Fibroblast of the conjunctiva (primary cell): ENCODE measurements at regions not wholly inside any gene's neighbourhood (a gene's known extent, or its start where the extent isn't known, plus 50 kb on each side); places are given as distances from the start of the nearest gene placed in this dataset.
"Not testable (repeated sequence)": the region's sequence is repeated elsewhere in the genome, so short reads cannot be mapped to it uniquely, and the experiment has no call there.

ENCODE experiments used
- DNase-seq: peaks from one replicate; pipeline ENCODE4 v3.0.0-alpha.2; 2010; ENCODE audit warnings: low read depth

DNA sequence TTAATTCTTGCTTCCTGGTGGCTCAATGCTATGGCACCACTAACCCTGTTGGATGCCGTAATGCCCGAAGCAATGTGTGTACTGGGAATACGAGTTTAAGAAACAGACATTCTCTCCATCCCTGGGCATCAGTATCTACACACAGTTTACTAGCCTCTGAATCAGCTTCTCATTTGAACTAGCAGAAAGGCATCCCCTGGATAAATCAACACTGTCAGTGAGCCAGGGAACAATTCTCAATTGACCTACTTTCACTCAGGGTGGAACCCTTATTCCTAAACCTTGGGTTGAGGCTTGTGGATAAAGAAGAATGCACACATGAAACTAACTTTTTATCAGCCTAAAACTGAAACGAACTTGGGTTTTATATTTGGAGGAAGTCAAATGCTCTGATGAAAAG, 331.0 kb downstream of the GADD45G start:
- no peak for DNase-seq

DNA sequence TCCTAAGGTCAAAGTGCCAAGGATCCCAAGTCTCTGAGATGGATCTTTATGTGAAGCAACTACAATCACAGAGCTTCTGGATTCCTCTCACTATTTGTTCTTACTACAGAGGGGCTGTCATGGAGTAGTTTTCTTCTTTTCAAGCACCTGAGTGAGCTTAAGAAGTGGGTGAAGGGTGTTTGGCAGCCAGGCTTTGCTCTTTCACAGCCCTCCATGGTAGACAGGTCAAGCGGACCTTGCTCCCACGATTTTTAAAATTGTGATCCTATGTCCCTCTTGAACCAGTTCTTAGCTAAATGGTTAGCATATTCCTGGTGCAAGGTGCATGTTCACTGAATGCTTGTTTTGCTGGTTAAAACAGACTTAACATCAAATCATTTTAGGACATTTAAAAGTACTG, 332.2 kb downstream of the GADD45G start:
- DNase-seq, result no peak

DNA sequence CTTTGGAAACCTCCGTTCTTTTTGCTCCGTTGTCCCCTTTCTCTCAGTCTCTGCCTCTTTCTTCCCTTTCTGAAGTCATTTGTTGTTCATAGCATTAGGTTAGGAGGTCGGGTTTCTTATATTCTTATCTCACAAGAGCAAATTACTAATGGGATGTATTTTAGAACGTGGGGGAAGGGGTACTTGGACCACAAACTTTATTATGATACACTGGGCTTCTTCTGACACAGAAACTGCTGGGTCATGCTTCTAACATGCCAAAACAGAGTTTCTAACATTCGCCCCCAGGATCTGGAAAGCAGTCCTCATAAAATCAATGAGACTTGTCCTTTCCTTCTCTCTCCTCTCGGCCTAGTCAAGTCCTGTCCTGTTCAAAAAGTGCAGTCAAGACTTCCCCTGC, 334.4 kb downstream of the GADD45G start:
- no peak for DNase-seq

DNA sequence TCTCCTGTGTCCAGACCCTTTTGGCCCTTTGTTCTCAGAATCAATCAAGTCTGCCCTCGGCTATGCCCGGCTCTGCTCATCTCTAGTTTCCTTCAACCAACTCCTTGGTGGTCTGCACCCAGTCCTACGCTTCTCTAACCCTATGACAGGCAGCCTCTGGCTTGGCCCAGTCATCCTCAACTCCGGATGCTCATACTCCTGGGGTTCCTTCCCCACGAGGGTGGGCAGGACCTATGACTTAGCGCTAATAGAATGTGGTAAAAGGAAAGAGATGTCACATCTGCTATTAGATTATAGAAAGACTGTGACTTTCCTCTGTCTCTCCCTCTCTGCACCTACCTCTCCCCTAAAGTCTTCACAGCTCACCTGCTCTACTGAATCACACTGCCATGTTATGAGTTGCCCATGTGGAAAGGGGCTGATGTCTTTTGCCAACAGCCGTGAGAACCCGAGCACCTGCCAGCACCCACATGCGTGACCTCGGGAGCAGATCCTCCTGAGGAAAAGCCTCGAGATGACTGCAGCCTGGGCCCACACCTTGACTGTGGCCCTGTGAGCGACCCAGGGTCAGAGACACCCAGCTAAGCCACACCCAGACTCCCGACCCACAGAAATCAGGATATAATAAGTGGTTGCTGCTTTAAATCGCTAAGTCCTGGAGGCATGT, 334.9 kb downstream of the GADD45G start:
- no peak for DNase-seq

DNA sequence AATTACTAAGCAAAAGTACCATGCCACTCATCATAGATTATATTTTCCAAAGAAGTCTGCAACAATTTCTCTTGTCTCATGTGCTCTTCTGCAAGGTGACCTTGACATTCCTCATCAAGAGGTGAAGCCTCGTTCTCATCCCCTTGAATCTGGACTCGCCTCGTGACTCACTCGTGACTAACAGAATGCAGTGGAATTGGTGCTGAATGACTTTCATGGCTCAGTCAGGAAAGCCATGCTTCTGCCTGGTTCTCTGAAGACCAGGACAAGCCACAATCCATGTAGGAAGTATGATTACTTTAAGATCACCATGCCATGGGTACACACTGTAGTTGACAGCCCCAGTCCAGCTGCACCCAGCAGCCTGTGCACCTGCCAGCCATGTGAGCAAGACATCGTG, 335.8 kb downstream of the GADD45G start:
- DNase-seq, result no peak

DNA sequence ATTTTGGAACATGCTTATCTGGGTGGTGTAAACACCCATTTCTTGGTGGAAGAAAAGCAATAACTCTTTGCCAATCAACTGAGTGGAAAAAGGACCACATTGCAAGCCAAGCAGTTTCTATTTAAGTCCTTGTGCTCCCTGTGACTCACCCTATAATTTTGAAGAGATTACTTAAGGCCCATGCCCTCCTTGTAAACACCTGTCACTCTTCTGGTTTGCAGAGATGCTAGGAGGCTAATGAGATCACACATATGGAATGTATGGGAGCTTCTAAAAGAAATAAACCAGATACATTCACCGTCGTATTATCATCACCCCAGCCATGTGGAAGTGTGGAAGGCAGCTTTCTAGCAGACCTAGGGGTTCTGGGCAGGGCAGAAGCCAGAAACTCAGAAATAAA, 337.1 kb downstream of the GADD45G start:
- DNase-seq, result no peak

DNA sequence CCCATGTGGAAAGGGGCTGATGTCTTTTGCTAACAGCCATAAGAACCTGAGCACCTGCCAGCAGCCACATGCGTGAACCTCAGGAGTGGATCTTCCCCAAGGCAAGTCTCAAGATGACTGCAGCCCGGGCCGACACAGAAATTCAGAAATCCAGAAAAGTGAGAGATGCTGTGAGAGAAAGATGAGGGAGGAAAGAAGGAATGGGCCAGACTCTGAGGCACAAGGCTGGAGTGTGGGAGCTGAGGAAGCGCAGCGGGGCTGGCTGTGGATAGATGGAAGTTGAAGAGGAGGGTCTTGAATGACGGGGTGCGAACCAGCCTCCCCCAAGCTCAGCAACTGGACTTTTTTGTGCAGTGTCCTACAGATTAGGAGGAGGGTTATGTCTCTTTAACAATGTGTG, 337.8 kb downstream of the GADD45G start:
- no peak for DNase-seq

DNA sequence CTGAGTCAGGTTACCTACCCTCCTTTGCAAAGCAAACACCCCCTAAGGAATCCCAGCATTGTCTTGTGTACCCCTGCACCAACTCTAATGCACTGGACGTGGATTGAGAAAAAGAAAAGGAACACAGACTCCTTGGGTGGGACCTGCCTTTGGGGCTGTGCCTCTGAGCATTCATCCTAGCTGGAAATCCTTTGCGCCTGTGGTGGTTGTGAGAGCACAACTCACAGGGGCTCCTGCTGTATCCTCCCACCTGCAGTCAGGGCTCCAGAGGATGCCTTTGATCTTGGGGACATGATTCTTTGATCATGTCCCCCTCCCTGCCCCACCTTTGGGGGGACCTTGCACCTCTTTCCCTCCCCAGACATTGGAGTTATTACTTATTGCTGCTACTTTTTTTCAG, 338.5 kb downstream of the GADD45G start:
- DNase-seq, result no peak

DNA sequence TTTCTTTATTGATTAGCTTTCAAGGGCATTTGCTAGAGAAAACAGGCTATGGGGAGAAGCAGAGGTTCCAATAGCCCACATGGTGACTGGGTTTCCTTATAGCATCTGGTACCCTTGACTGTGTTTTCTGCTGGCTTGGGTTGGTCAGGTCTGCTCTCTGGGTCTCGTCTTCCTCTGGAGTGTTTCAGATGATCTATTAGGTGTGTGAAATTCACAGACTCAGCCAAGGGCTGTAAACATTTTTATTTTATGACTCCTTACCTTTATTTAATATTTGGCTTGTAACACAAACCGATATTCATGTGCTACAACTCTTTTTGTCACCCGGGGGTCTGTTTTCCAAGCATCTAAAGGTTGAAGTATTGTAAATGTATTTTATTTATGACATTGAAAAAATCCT, 338.9 kb downstream of the GADD45G start:
- no peak for DNase-seq

DNA sequence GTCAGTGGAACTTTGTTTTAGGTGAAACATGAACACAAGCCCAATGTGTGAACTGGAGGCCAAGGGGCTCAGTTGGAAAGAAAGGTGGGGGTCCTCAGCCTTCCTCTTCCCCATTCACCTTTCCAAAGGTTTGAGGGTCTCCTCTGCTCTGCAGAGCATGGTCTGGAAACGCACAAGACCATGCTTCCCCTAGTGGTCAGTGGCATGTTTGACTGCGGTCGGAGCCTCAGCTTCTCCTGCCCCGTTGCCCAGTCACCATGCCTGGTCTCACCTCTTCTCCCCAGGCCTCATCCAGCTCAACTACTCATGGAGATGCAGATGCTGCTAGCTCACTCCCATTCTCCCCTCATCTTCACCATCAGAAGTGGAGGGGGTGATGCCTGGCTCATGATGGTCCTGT, 340.3 kb downstream of the GADD45G start:
- DNase-seq, result no peak

DNA sequence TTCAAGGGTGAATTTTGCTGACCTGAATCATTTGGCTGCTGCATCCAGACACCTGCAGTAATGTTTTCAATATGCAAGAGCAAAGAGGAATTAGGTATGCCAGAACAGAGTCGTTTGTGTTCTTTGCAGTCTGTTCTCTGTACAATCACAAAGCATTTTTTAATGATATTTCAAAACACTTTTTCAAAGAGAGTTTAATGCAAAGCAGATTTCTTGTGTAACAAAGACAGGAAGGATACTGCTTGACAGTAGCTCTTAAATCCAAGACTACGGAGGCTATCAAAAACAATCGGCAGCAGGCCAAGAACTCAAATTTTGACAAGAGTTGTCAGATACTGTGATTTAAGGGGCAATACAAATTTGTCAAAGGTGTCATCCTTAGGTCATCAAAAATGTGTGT, 341.9 kb downstream of the GADD45G start:
- DNase-seq, result no peak

DNA sequence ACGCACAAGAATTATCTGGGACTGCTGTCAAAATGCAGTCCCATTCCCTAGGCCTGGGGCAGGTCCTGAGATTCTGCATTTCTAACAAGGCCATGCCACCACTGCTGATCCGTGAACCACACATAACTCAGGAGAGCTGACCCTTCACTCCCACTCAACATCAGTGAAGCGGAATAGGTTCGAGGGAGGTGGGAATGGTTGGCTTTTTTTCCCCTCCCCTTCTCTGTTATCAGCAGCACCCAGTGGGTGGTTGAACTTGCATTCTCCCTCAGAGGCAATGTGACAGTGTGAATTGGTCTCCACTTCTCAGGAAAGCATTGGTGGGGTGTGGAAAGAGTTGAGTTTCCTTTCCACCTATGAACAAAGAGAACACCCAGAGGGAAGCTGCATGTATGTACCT, 344.3 kb downstream of the GADD45G start:
- no peak for DNase-seq

DNA sequence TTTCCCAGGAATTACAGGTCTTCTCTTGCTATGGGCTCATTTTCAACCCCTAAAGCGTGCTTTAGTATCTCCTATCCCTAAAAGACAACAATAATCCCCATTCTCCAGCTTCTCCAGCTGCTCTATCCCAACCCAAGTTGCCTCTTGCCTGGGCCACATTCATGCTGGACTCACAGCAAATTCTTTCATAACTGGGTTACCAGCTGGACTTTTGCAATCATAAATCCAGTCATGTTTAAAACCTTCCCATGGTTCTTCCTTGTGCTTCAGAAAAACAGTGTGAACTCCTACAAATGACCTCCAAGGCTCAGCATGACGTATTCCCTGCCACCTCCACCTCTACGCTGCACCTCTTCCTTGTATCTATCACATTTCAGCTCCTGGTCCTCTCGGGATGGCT, 346.9 kb downstream of the GADD45G start:
- DNase-seq, result no peak

DNA sequence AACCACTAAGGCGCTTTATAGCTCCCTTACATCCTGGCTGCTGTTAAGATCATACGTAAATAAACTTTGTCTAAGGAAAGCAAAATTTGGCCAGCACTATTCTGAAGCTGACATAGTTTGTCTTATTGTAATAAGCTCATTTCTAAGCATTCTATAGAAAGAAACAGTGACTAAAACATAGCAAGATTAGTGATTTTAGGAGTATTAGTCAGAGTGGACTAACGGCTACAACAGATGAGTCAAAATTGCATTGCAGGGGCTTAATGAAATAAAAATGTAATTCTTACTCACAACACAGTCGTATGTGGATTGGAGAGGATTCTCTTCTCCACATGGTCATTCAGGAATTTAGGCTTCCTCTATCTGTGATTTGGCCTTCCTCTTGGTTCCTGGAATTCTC, 347.6 kb downstream of the GADD45G start:
- peak; percentile 17 for DNase-seq

DNA sequence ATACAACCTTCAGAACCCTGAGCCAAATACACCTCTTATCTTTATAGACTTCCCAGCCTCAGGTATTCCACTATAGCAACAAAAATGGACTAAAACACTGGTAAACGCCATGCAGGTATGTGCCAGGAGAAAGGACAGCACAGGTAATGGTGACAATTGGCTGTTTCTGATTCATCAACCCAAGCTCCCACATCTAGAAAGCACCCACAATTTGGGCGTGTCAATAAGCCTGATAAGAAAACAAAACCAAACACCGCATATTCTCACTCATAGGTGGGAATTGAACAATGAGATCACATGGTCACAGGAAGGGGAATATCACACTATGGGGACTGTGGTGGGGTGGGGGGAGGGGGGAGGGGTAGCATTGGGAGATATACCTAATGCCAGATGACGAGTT, 348.5 kb downstream of the GADD45G start:
- DNase-seq, result not testable (repeated sequence)

DNA sequence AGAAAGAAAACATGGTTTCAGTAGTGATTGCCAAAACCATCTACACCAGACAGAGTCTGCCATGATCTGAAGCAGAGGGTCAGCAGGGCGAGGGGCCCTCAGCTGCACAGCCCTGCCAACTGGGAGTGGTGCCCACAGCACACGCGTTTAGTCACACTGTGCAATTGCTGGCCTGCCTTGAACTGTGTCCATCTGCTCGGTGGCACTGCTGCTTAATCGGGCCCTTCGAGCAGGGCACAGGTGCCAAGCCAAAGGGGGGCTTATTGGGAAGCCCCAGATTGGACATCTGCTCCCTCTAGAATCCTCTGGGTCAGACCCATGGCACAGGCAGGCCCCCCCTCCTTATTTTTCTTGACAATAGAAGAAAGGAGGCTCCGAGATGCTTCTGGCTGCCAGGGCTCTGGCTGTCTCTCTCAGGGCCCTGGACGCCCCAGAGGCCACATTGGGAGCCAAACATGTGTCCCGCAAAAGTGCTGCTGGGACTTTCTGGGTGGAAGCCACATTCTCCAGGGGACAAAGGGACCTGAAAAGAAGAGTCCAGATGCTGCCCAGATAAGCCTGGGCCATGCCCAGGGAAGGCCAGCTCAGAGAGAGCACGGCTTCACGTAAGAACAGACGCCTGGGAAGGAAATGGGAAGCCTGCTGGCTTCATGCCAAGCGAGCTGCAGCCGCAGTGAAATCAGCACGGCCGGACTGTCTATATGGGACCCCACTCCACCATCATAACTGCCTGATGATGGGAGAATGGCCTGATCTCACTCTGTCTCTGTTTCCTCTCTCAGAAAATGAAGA, 349.2 kb downstream of the GADD45G start:
- no peak for DNase-seq

DNA sequence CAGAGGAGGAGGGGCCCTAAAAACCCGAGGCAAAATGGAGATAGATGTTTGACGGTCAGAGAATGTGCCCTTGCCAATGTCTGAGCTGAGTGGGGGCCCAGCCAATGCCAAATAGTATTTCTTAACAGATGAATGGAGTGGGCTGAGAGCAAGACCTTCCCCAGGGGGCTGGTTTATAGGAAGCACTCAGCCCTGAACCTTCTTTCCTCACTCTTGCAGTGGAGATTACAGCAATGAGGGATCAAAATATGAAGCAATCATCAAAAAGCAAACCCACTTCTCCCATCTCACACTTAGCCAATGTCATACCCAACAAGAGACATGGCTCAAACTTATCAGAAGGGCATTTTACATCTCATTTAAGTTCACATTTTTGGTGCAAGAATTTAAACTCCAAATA, 350.3 kb downstream of the GADD45G start:
- no peak for DNase-seq

DNA sequence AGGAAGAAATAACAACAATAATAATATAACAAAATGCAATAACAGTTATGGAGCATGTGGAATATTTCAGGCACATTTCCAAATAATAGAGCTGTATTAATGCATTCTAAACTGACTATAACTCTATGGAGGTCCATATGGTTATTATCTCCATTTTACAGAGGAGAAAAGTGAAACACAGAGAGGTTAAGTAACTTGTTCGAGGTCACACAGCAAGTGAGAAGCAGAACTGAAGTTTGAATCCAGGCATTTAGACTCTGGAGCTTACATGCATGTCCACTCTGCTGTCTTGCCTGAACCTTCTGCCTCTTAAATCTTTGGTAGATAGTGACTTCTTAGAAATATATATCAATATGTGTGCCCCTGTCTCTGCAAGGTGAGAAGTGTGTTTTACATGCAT, 350.8 kb downstream of the GADD45G start:
- no peak for DNase-seq

DNA sequence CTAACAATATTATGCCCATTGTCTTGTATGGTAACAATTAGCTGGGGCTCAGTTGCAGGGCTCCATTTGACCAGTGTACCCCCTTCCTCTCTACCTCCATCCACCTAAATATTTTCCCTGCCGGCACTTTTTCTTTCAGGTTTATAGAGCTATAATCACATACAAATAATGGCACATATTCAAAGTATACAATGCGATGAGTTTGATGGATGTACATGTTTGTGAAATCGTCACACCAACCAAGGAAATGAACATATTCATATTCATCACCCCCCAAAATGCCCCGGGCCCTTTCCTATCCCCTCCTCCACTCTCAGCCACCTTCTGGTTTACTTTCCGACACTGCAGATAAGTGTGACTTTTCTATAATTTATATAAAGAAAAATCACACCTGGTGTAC, 351.5 kb downstream of the GADD45G start:
- no peak for DNase-seq

DNA sequence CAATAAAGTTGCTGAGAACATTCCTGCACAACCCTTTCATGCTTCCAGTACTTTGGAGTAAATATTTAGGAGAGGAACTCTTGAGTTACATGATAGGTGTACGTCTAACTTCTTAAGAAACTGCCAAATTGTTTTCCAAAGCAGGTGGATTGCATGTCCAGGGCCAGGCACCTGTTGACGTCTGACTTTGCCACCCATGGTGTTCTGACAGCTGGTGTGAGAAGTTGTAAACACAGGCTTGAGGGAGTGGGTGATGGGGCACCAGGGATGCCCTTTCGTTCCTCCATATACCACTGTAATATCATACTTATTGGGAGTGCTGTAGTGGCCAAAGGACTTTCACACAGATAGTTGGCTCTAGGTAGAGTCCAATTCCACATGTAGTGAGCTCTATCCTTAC, 352.1 kb downstream of the GADD45G start:
- no peak for DNase-seq

DNA sequence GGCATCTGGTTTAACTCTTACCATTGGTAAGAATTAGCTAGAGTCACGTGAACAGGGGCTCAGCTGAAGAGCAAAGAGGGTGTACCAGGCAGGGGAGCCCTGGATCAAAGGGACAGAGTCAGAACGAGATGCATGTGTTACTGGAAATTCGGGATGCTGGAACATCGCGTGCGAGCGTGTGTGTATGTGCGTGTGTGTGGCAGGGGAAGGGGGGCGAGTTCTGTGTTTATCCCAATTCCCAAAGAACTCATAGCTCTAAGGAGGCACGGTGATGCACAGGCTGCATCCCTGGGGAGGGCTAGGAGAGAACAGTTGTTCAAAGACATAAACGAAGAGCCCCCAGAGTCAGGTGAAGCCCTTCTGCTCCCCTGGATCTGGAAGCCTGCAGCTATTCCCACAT, 353.3 kb downstream of the GADD45G start:
- no peak for DNase-seq

DNA sequence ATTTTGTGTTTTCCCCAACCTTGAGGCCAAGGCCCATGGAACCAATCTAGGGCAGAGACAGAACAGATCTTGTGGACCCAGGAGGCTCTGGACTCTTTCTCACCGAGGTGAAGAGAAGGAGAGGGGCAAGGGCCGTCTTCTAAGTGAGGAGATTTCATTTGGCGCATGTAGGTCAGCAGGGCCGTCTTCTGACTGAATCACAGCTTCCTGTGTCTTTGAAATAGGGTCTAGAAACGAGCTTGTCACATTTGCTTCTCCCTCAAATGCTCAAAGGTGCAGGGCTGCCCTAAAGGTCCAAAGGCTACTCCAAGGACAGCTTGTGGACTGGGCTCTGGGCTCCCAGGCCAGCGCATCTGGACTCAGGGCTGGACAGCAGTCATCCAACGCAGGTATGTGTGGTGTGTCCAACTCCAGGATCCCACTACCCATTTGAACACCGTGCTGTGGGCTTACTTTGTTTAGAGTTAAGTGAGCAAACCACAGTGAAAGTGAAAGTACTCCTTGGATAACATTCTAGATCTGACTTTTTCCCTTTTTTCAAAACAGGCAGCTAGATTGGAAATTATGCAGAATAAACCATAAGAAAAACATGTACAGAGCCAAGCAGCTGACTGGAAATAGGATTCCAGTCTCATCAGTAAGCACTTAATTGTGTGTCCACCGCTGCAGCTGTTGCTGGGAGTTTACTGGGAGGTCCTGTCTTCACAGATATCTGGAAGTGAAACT, 357.0 kb downstream of the GADD45G start:
- DNase-seq, result no peak

DNA sequence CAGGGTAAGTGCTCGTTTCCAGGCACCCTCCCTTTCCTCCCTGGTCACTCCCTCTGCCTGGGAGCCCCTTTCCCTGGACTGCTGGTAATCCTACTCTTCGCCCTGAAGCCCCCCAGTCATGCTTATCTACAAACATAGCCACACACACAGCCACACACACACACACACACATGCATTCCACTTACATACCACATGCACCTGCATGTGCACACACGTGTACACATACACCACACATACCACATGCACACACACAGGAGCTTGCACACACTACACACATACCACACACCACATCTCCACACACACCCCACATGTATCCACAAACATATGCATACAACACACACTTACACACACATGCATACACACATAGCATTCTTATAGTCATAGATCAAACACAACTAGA, 358.5 kb downstream of the GADD45G start:
- no peak for DNase-seq
